ENCODE measurements at regions not wholly inside any gene's neighbourhood (a gene's known extent, or its start where the extent isn't known, plus 50 kb on each side); places are given as distances from the start of the nearest gene placed in this dataset.

DNA sequence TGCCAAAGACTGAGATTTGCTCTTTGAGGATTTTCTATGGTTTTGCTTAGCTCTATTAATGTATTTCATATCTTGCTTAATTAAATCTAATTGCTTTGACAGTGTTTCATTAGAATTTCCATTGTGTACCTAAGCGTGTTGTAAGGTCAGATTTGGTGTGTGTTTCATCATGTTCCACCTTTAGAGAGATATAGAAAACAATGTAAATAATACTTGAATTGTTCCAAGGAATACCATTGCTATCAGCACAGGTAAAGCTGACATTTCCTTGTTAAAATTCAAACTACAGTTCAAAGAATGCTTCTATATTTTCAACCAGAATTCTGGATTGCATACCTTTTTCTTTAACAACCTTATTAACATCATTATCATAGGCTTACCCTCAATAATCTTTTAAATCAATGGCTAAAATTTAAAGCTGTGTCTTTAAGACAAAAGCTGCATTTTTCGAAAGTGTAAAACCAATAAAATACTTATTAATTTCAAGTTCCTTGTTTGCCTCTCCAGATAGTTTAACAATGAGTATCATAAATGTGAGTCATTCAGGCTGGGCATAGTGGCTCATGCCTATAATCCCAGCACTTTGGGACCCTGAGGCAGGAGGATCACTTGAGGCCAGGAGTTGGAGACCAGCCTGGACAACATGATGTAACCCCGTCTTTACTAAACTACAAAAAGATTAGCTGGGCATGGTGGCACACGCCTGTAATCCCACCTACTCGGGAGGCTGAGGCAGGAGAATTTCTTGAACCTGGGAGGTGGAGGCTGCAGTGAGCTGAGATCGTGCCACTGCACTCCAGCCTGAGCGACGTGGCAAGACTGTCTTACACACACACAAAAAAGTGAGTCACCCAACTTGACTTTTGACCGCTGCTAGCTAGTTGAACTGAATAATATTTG lies 188.0 kb upstream of the PKDCC start:
- Histone ChIP-seq H3K27ac (replicated peaks; ENCODE audit: low read length) (no peak overlapping the region), H4K91ac (ENCODE audit: low read depth, low read length, poor library complexity) (no peak overlapping the region), H2BK12ac (ENCODE audit: low read length) (no peak overlapping the region), H3K9ac (ENCODE audit: low read depth, low read length, poor library complexity) (no peak overlapping the region), H3K14ac (ENCODE audit: low read length) (no peak overlapping the region), H4K8ac (ENCODE audit: low read depth, low read length) (no peak overlapping the region), H3K79me1 (ENCODE audit: low read depth, low read length) (no peaks in the 10 kb centered on the region), H3K27me3 (ENCODE audit: control insufficient read depth in 3 of 3, insufficient read depth in 3 of 3, low read depth in 1 of 3, low read length in 3 of 3) (peaks cover 0 to 11% (median 0%) of the 10 kb centered on the region in 3 experiments), H3K36me3 (replicated peaks in 1 of 2; ENCODE audit: control insufficient read depth in 2 of 2, insufficient read depth in 2 of 2, low read length in 2 of 2) (no peaks in the 10 kb centered on the region), H3K4me2 (ENCODE audit: insufficient read depth, low read length, poor library complexity, severe bottlenecking) (no peak overlapping the region), H2AK5ac (ENCODE audit: low read depth, low read length) (no peak overlapping the region), H3K4me3 (ENCODE audit: low read length in 2 of 2) (no peak overlapping the region), H3K23ac (ENCODE audit: low read depth, low read length, poor library complexity) (no peak overlapping the region), H3K9me3 (replicated peaks in 1 of 2; ENCODE audit: control insufficient read depth in 2 of 2, insufficient read depth in 1 of 2, low read depth in 1 of 2, low read length in 2 of 2) (no peaks in the 10 kb centered on the region), H2BK15ac (ENCODE audit: low read length) (no peak overlapping the region), H2AFZ (ENCODE audit: low read length) (no peak overlapping the region), H2BK5ac (ENCODE audit: low read length) (no peak overlapping the region), H3K18ac (ENCODE audit: low read length) (no peak overlapping the region), H2BK120ac (ENCODE audit: low read depth, low read length) (no peak overlapping the region), H3K4ac (ENCODE audit: low read length) (no peak overlapping the region), H3K4me1 (ENCODE audit: control insufficient read depth in 2 of 2, insufficient read depth in 1 of 2, low read depth in 1 of 2, low read length in 2 of 2) (peaks cover 0 to 2% of the 10 kb centered on the region in 2 donors)
- WGBS, 2 donors (ENCODE audit: extremely low coverage in 2 of 2, insufficient read length in 2 of 2, insufficient replicate concordance in 1 of 2): no CpG with 5 or more reads among the region's 9 CpGs
- no peak for DNase-seq (ENCODE audit: low spot score)

DNA sequence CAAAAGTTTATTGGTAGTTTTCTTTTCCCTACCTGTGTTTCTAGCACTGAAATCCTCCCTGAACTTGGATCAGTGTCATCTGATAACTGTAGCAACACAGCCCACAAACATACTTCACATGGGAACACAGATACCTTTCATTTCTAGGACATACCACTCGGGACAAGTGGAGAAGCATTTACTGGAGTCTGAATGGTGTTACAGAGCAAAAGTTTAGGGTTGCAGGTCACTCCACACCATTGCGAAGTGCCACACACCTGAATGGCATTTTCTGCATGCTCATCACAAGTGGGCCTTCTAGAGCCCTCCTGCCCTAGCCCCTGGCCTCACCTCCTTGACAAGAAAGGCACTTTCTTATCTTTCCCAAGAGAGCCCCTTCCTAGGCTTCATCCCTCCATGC lies 184.8 kb upstream of the PKDCC start:
- H3K18ac ChIP-seq (ENCODE audit: low read length): no peak overlapping the region
- no peak overlapping the region for H2BK15ac ChIP-seq (ENCODE audit: low read length)
- no peak overlapping the region for H3K9ac ChIP-seq (ENCODE audit: low read depth, low read length, poor library complexity)
- no peak overlapping the region for H3K4me2 ChIP-seq (ENCODE audit: insufficient read depth, low read length, poor library complexity, severe bottlenecking)
- H4K91ac ChIP-seq (ENCODE audit: low read depth, low read length, poor library complexity): no peak overlapping the region
- no peaks in the 10 kb centered on the region for H3K36me3 ChIP-seq (replicated peaks in 1 of 2; ENCODE audit: control insufficient read depth in 2 of 2, insufficient read depth in 2 of 2, low read length in 2 of 2)
- no peak overlapping the region for H3K23ac ChIP-seq (ENCODE audit: low read depth, low read length, poor library complexity)
- H2BK120ac ChIP-seq (ENCODE audit: low read depth, low read length): no peak overlapping the region
- H2AK5ac ChIP-seq (ENCODE audit: low read depth, low read length): no peak overlapping the region
- no peak overlapping the region for H3K27ac ChIP-seq (replicated peaks; ENCODE audit: low read length)
- peaks cover 0 to 4% of the 10 kb centered on the region in 2 donors for H3K4me1 ChIP-seq (ENCODE audit: control insufficient read depth in 2 of 2, insufficient read depth in 1 of 2, low read depth in 1 of 2, low read length in 2 of 2)
- no CpG with 5 or more reads among the region's 2 CpGs for WGBS, 2 donors (ENCODE audit: extremely low coverage in 2 of 2, insufficient read length in 2 of 2, insufficient replicate concordance in 1 of 2)
- H3K9me3 ChIP-seq (replicated peaks in 1 of 2; ENCODE audit: control insufficient read depth in 2 of 2, insufficient read depth in 1 of 2, low read depth in 1 of 2, low read length in 2 of 2): no peaks in the 10 kb centered on the region
- no peak overlapping the region for H2AFZ ChIP-seq (ENCODE audit: low read length)
- peaks cover 0 to 3% (median 0%) of the 10 kb centered on the region in 3 experiments for H3K27me3 ChIP-seq (ENCODE audit: control insufficient read depth in 3 of 3, insufficient read depth in 3 of 3, low read depth in 1 of 3, low read length in 3 of 3)
- no peak overlapping the region for H4K8ac ChIP-seq (ENCODE audit: low read depth, low read length)
- H3K4ac ChIP-seq (ENCODE audit: low read length): no peak overlapping the region
- H3K79me1 ChIP-seq (ENCODE audit: low read depth, low read length): no peaks in the 10 kb centered on the region
- no peak overlapping the region for H2BK5ac ChIP-seq (ENCODE audit: low read length)
- no peak for DNase-seq (ENCODE audit: low spot score)
- no peak overlapping the region for H3K14ac ChIP-seq (ENCODE audit: low read length)
- H3K4me3 ChIP-seq (ENCODE audit: low read length in 2 of 2): no peak overlapping the region
- H2BK12ac ChIP-seq (ENCODE audit: low read length): no peak overlapping the region

DNA sequence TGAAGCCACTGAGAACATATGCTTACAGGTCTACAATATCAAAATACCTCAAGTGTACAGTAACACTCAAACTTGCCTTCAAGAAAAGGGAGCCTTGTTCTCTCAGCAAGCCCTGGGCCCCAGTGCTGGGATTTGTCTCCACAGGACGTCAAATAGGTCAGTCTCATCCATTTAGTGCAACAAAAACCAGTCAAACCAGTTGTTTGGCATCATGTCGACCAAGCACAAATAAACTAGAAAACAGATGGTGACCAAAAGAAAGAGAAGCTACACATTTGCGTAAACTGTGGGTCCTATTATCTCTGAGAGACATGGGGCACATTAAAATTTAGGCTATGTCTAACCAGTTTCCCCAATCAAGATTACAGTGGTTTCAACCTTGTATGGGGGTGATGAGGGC lies 182.6 kb upstream of the PKDCC start:
- Histone ChIP-seq H3K23ac (ENCODE audit: low read depth, low read length, poor library complexity) (no peak overlapping the region), H2BK5ac (ENCODE audit: low read length) (no peak overlapping the region), H2BK12ac (ENCODE audit: low read length) (no peak overlapping the region), H3K4ac (ENCODE audit: low read length) (no peak overlapping the region), H4K91ac (ENCODE audit: low read depth, low read length, poor library complexity) (no peak overlapping the region), H3K4me2 (ENCODE audit: insufficient read depth, low read length, poor library complexity, severe bottlenecking) (no peak overlapping the region), H4K8ac (ENCODE audit: low read depth, low read length) (no peak overlapping the region), H2BK120ac (ENCODE audit: low read depth, low read length) (no peak overlapping the region), H3K14ac (ENCODE audit: low read length) (no peak overlapping the region), H3K27me3 (ENCODE audit: control insufficient read depth in 3 of 3, insufficient read depth in 3 of 3, low read depth in 1 of 3, low read length in 3 of 3) (peaks cover 0 to 3% (median 0%) of the 10 kb centered on the region in 3 experiments), H3K79me1 (ENCODE audit: low read depth, low read length) (no peaks in the 10 kb centered on the region), H3K4me3 (ENCODE audit: low read length in 2 of 2) (no peak overlapping the region), H3K9ac (ENCODE audit: low read depth, low read length, poor library complexity) (no peak overlapping the region), H3K36me3 (replicated peaks in 1 of 2; ENCODE audit: control insufficient read depth in 2 of 2, insufficient read depth in 2 of 2, low read length in 2 of 2) (no peaks in the 10 kb centered on the region), H2AFZ (ENCODE audit: low read length) (no peak overlapping the region), H3K9me3 (replicated peaks in 1 of 2; ENCODE audit: control insufficient read depth in 2 of 2, insufficient read depth in 1 of 2, low read depth in 1 of 2, low read length in 2 of 2) (no peaks in the 10 kb centered on the region), H3K27ac (replicated peaks; ENCODE audit: low read length) (no peak overlapping the region), H2AK5ac (ENCODE audit: low read depth, low read length) (no peak overlapping the region), H3K4me1 (ENCODE audit: control insufficient read depth in 2 of 2, insufficient read depth in 1 of 2, low read depth in 1 of 2, low read length in 2 of 2) (peaks cover 3 to 4% of the 10 kb centered on the region in 2 donors), H2BK15ac (ENCODE audit: low read length) (no peak overlapping the region), H3K18ac (ENCODE audit: low read length) (no peak overlapping the region)
- no CpG with 5 or more reads among the region's 3 CpGs for WGBS, 2 donors (ENCODE audit: extremely low coverage in 2 of 2, insufficient read length in 2 of 2, insufficient replicate concordance in 1 of 2)
- no peak for DNase-seq (ENCODE audit: low spot score)

DNA sequence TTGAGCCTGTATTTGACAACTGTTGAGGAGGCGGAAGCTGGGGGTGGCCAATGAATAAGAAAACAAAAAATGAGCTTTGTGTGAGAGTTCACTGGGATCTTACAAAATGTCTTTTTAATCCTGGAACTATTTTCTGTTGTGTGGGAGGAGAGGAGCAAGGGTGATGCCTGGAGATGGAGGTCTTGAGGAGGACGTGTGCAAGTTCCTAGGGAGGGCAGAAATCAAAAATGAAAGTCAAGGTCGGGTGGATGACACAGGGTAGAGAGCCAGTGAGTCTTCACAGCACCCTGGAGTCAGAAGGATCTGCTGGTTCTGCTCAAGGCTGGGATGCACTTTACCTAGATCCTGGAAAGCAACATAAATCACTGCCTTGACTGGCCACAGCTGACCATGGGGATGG lies 180.3 kb upstream of the PKDCC start:
- Histone ChIP-seq H3K9ac (ENCODE audit: low read depth, low read length, poor library complexity) (no peak overlapping the region), H3K9me3 (replicated peaks in 1 of 2; ENCODE audit: control insufficient read depth in 2 of 2, insufficient read depth in 1 of 2, low read depth in 1 of 2, low read length in 2 of 2) (no peaks in the 10 kb centered on the region), H3K4me3 (ENCODE audit: low read length in 2 of 2) (no peak overlapping the region), H3K23ac (ENCODE audit: low read depth, low read length, poor library complexity) (no peak overlapping the region), H3K79me1 (ENCODE audit: low read depth, low read length) (no peaks in the 10 kb centered on the region), H2AFZ (ENCODE audit: low read length) (peak overlapping the region; percentile 25), H2AK5ac (ENCODE audit: low read depth, low read length) (no peak overlapping the region), H2BK15ac (ENCODE audit: low read length) (no peak overlapping the region), H2BK5ac (ENCODE audit: low read length) (no peak overlapping the region), H3K27me3 (ENCODE audit: control insufficient read depth in 3 of 3, insufficient read depth in 3 of 3, low read depth in 1 of 3, low read length in 3 of 3) (peaks cover 0 to 3% (median 0%) of the 10 kb centered on the region in 3 experiments), H3K27ac (replicated peaks; ENCODE audit: low read length) (no peak overlapping the region), H3K36me3 (replicated peaks in 1 of 2; ENCODE audit: control insufficient read depth in 2 of 2, insufficient read depth in 2 of 2, low read length in 2 of 2) (no peaks in the 10 kb centered on the region), H3K4me2 (ENCODE audit: insufficient read depth, low read length, poor library complexity, severe bottlenecking) (no peak overlapping the region), H3K4me1 (ENCODE audit: control insufficient read depth in 2 of 2, insufficient read depth in 1 of 2, low read depth in 1 of 2, low read length in 2 of 2) (peaks cover 7 to 11% of the 10 kb centered on the region in 2 donors), H2BK12ac (ENCODE audit: low read length) (no peak overlapping the region), H4K8ac (ENCODE audit: low read depth, low read length) (no peak overlapping the region), H4K91ac (ENCODE audit: low read depth, low read length, poor library complexity) (no peak overlapping the region), H3K14ac (ENCODE audit: low read length) (no peak overlapping the region), H3K4ac (ENCODE audit: low read length) (no peak overlapping the region), H3K18ac (ENCODE audit: low read length) (no peak overlapping the region), H2BK120ac (ENCODE audit: low read depth, low read length) (no peak overlapping the region)
- no peak for DNase-seq (ENCODE audit: low spot score)
- no CpG with 5 or more reads among the region's 3 CpGs for WGBS, 2 donors (ENCODE audit: extremely low coverage in 2 of 2, insufficient read length in 2 of 2, insufficient replicate concordance in 1 of 2)
